Loucy (cell line): ENCODE measurements at regions not wholly inside any gene's neighbourhood (a gene's known extent, or its start where the extent isn't known, plus 50 kb on each side); places are given as distances from the start of the nearest gene placed in this dataset.

ENCODE experiments used
- CTCF ChIP-seq: fragments of 200-600 bp; sonication (generic); conservative IDR thresholded peaks from 2 replicates; pipeline ENCODE4 v1.5.1; 2014; ENCODE audit warnings: mild to moderate bottlenecking, antibody characterized with exemption, low read length
- EZH2phosphoT487 ChIP-seq: fragments of 200-600 bp; IDR thresholded peaks from 2 replicates; pipeline ENCODE4 v1.6.1; 2018; ENCODE audit warnings: antibody characterized with exemption, mild to moderate bottlenecking, moderate library complexity, borderline replicate concordance

- TF ChIP-seq CTCF (no peak), EZH2phosphoT487 (no peak)
Observed at GRCh38 chr3:145536461-145536860, 624.5 kb downstream of the PLOD2 start.
